Inflammatory macrophage treated with lipopolysaccharide for 1 hour (primary cell): ENCODE measurements at regions not wholly inside any gene's neighbourhood (a gene's known extent, or its start where the extent isn't known, plus 50 kb on each side); places are given as distances from the start of the nearest gene placed in this dataset.

Source experiments
- DNase-seq, 2 donors: peaks; one replicate each; pipeline ENCODE4 v3.0.0-alpha.2; 2020 to 2022

DNA sequence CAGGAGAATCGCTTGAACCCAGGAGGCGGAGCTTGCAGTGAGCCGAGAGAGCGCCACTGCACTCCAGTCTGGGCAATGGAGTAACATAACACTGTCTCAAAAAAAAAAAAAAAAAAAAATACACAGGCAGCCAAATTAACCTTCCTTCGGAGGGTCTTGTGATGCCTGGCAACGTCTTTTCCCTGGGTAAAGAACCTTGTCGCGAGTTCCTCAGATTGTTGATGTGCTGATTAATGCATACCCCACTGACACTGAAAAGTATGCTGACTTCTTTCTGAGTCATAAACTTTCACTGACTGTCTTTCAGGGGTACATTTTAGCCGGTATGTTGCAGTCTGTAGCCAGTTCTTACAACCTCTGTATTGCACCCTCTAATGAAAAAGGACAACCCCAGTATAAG lies 95.1 kb upstream of the SOD1 start:
- DNase-seq: no peak

- no peak for DNase-seq
These were observed 99.0 kb upstream of the SOD1 start for GRCh38 chr21:31560479-31560878.

GRCh38 chr21:31559368-31560119 lies 99.9 kb upstream of the SOD1 start:
- DNase-seq: peak; percentile 62 to 86

DNA sequence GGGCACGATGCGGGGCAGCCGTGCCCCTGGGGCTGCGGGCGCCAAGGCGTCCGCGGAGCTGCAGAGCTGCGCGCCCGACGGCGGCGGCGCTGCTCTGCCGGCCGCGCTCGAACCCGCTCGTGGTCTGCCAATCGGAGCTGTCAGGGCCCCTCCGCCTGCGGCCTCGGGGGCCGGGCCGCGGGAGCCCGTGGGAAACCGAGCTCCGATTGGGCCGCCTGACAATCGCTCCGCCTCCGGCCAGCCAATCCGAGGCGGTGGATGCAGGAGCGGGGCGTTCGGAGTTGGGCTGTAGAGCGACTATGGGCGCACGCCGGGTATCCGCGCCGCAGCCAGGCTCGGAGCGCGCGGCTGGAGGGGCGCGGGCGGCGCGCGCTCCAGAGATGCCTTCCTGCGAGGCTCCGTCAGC lies 100.5 kb upstream of the SOD1 start:
- DNase-seq: peak; percentile 83 to 84

DNA sequence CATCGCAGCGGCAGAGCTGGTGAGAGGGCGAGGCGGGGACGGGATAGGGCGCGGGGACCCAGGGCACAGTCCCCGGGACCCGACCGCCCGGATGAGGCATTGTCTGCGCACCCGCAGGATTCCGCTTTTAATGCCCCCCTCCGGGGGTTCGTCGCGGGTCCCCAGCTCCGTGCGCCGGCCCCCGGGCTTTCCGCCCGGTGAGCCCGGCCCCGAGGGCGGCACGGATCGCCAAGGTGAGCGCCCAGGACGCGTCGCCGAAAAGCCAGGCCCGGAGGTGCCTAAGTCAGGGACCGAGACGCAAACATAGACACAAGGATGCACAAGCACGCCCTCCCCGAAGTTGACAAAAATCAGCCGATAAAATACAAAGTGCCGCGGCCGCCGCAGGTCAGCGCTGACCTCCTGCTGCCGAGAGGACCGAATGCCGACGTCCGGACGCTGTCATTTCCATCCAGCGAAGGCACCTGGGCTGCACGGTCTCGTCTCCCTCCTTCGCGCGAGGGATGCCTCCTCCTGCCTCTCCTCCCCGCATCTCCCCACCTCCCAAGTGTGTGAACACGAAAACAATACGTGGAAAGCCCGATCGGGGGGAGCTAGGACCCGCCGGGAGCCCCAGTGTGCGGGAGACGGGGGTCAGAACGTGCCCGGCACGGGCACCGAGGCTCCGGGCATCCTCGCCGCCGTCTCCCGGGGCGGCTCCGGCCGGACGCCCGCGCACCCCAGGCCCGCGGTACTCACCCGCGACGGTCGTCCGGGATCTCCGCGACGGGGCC lies 101.1 kb upstream of the SOD1 start:
- DNase-seq: no peak

DNA sequence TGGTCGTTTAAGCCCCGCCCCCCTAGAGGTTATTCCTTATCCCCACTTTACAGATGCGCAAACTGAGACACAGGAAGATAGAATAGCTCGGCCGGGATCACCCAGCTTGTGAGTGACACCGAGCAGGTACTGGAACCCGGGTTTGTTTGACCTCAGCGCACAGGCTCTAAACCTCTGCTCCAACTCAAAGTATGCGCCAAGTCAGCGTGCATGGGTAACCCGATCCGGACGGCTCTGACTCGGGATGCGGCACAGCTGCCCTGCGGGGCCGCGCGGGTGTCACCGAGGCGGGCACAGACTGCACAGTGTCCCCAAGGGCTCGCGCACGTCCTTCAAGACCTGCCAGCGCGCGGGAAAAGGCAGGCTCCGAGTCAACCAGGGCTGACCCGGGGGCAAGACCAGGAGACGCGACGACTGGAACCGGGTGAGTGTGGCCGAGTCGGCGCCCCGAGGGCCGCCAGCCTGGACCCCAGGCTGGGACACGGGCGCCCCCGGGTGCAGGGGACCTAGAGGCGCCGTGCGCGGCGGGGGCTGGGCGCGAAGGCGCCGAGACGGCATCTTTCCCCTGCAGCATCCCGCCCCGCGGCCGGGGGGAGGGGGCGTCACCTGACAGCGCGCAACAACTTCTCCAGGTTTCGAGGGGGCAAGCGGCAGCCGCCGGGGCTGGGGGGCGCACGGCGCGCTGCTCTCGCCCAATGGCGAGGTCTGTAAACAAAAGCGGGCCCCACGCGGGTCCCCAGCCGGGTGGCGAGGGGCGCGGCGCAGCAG lies 101.9 kb upstream of the SOD1 start:
- DNase-seq: no peak

- DNase-seq: no peak
These were observed 102.8 kb upstream of the SOD1 start for GRCh38 chr21:31556662-31557061.

DNA sequence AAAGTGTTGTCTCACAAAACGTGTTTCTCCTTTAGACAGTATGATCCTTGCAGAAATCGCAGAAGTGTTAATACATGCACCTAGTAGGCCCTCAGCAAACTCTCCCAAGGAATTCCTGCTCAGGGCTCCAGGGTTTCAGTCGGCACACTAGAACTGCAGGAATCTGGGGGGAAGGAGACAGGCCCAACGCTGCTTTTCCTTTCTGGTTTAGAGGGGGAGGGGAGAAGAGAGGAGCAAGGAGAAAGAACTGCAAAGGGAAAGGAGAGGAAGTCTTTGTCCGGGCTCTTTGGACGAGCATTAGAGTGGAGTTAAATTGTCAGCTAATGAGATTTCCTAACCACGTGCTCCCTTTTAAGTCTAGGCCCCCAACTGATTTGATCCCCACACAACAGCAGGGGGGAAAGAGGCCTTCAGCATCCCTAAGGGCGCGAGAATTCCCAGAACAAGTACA lies 103.7 kb upstream of the SOD1 start:
- no peak for DNase-seq

DNA sequence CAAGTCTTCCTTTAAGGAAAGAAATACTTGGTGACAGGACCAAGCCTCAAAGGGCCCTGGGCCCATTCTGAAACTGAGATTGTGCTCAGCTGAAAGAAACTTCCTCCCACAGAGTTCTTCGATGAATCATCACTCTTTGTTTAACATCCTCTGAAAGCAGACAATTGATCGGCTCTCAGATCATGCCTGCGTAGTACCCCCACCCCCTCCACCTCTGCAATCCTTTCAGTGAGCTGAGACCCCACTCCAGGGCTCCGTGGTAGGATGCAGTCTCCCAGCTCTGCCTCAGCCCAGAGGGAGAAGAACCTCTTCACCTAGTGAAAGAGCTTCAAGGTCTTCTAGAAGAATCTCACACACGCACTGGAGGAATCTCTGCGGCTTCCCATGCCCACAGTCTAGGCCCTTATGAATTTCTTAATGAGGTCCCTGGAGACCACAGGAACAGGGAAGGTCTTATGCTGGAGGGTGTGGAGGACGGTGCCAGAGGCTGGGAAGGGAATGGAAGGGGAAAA lies 104.9 kb upstream of the SOD1 start:
- peak in 1 of 2 donors; percentile 30 for DNase-seq

DNA sequence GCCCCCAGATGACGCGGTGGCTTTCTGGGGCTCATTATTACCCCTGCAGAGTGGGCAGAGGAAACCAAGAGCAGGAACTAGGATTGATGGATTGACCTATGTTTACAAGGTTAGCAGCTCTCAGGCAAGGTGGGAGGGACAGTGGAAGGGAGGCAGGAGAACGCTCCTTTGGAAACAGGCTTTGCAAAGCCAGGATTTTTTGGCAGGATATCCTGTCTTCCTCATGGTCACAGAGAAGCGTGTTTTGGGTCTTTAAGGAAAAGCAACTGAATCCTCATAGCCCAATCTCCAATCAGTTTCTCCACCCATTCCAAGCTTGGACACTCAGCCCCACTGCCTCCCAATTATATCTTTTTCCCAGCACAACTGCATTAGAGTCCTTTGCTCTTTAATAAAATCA lies 105.6 kb upstream of the SOD1 start:
- DNase-seq: no peak

DNA sequence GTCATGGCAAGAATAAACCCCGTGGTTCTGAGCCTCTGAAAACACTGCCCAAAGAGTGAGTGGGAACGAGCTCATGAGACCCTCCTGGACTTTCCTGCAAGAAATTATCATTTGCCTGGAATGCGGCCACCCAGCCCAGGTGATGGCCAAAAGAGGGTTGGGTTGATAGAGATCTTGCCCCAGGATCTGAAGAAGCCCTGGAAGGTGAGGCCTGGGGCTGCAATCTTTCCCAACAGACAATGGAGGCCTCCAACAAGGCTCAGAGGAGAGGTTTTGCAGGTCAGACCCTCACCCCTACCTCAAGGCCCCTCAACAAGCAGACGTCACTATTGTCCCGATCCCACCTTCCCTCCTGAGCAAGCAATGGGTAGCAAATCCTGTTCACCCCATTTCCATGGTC lies 106.0 kb upstream of the SOD1 start:
- DNase-seq: no peak

- no peak for DNase-seq
These were observed 106.7 kb upstream of the SOD1 start for GRCh38 chr21:31552826-31553225.

DNA sequence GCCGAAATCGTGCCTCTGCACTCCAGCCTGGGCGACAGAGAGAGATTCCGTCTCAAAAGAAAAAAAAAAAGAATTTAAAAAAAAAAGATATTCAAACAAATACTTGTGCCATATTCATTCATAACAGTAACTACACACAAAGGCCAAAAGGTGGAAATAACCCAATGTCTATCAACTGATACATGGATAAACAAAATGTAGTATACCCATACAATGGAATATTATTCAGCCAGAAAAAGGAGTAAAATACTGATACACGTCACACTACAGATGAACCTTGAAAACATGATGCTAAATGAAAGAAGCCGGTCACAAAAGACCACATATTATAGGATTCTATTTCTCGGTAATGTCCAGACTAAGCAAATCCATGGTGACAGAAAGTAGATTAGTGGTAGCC lies 109.4 kb upstream of the SOD1 start:
- no peak for DNase-seq

GRCh38 chr21:31548688-31549087 lies 110.8 kb upstream of the SOD1 start:
- no peak for DNase-seq

DNA sequence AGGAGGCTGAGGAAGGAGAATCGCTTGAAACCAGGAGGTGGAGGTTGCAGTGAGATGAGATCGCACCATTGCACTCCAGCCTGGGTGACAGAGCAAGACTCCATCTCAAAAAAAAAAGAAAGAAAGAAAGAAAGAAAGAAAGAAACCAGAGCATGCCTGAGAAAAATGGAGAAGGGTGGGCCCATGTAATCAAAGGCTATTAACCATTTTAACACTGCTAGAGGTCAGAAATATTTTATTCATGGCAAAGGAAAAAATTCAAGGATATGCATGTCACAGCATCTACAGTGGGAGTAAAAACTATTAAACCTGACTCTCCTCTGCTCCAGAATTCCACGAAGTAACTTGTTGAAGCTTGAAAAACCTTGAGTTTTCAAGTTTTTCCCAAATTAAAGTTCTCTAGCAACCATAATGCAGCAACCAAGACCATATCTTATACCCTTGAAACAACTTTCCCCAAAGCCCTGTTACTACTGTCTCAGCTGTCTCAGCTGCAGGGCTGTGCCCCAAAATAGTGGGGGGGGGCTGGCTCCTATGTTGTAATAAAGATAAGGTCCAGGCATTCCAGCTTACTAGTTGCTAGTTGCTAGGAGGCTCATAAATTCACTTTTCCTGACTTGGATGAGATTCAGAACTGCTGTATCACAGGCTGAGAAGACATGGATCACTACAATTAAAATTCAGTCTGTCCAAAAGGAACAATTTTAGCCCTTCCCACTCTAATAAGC lies 112.9 kb upstream of the SOD1 start:
- DNase-seq: no peak

DNA sequence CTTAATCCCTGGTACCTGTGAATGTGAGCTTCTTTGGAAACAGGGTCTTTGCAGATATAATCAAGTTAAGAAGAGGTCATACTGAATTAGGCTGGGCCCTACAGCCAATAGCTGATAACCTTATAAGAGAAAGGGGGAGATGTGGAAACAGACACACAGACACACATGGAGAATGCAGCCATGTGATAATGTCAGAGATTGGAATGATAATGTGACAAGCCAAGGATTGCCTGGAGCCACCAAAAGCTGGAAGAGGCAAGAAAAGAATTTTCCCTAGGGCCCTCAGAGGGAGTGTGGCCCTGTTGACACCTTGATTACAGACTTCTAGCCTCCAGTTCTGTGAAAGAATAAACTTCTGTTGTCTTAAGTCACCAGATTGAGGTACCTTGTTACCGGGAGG lies 114.5 kb upstream of the SOD1 start:
- no peak for DNase-seq

- DNase-seq: no peak
These were observed 116.3 kb upstream of the SOD1 start for GRCh38 chr21:31543191-31543590.

GRCh38 chr21:31538816-31539215 lies 120.7 kb upstream of the SOD1 start:
- no peak for DNase-seq

DNA sequence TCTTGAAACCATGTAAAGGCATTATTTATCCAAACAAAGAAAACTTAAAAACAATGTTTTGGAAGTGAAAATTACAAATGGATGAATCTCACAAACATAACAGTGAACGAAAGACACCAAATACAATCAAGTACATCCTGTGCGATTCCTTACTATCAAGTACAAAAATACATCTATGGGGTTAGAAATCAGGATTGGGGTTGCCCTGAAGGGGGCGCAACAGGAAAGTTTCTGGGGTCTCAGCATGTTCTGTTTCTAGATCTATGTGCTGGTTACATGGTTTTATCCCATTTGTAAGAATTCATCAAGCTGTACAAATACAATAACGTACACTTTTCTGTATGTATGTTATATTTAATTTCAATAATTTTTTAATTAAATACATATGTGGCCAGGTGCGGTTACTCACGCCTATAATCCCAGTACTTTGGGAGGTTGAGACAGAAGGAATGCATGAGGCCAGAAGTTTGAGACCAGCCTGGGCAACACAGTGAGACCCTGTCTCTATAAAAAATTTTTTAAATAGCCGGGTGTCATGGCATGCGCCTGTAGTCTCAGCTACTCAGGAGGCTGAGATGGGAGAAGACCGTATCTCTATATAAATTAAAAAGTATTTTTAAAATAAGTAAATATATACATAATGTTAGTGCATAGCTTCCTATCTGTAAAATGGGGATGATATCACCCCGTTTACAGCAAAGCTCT lies 121.5 kb upstream of the SOD1 start:
- no peak for DNase-seq

DNA sequence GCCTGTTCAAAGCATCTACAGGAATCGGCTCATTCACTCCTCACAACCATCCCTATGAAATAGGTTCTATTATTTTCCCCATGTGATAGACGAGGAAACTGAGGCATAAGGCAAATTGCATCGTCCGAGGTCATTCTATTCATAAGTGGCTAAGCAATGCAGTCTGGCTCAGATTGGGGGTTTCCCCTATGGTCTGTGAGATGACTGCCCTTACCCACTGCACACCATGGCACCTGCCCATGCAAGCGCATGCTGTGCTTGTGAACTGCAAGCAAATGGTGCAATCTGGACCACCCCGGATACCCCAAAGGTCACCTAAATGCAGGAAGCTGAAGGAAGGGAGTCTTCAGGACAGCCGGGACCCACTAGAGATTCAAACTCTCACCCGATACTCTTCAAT lies 123.4 kb upstream of the SOD1 start:
- DNase-seq: no peak

- DNase-seq: no peak
These were observed 127.5 kb upstream of the SOD1 start for GRCh38 chr21:31531967-31532366.
